Stimulated activated naive CD8-positive, alpha-beta T cell treated with anti-CD3 and anti-CD28 coated beads, Interleukin-15, amount 100 ng/mL, for 72 hours (primary cell): ENCODE measurements at regions not wholly inside any gene's neighbourhood (a gene's known extent, or its start where the extent isn't known, plus 50 kb on each side); places are given as distances from the start of the nearest gene placed in this dataset.

Experiments used
- ATAC-seq: fragments of 150-1000 bp; cut with Tn5 transposase; 2 replicates; pipeline ENCODE4 v1.10.0; 2021; ENCODE audit warnings: mild to moderate bottlenecking, moderate library complexity
- DNase-seq, 2 donors: peaks; one replicate each; pipeline ENCODE4 v3.0.0; 2021 to 2022
- H3K27ac Mint-ChIP-seq, 2 donors: one replicate each; pipeline ENCODE4 v1.8.0; 2022; ENCODE audit warnings: mild to moderate bottlenecking in 2 of 2, mixed read lengths in 2 of 2, moderate library complexity in 2 of 2
- H3K27me3 Mint-ChIP-seq: one replicate; pipeline ENCODE4 v1.8.0; 2022; ENCODE audit warnings: mixed read lengths
- H3K4me1 Mint-ChIP-seq: one replicate; pipeline ENCODE4 v1.8.0; 2022; ENCODE audit warnings: mild to moderate bottlenecking, mixed read lengths
- H3K4me3 Mint-ChIP-seq, 2 donors: one replicate each; pipeline ENCODE4 v1.8.0; 2022; ENCODE audit warnings: mild to moderate bottlenecking in 2 of 2, mixed read lengths in 2 of 2, moderate library complexity in 1 of 2
- H3K9me3 Mint-ChIP-seq, 2 donors: one replicate each; pipeline ENCODE4 v1.8.0; 2022; ENCODE audit warnings: mixed read lengths in 2 of 2

GRCh38 chr15:62444104-62445022 is 279.3 kb upstream of the C2CD4B start:
- Mint-ChIP-seq H3K27me3 (no peaks in the 10 kb centered on the region), H3K27ac (no peak overlapping the region), H3K9me3 (no peaks in the 10 kb centered on the region), H3K4me1 (no peaks in the 10 kb centered on the region), H3K4me3 (no peak overlapping the region)
- ATAC-seq: no peak
- no peak for DNase-seq

- Mint-ChIP-seq H3K9me3 (no peaks in the 10 kb centered on the region), H3K4me3 (no peak overlapping the region), H3K27me3 (peaks cover 7% of the 10 kb centered on the region), H3K27ac (no peak overlapping the region), H3K4me1 (no peaks in the 10 kb centered on the region)
- no peak for ATAC-seq
- DNase-seq: no peak
Measured at GRCh38 chr15:62445244-62445643, 280.2 kb upstream of the C2CD4B start.

DNA sequence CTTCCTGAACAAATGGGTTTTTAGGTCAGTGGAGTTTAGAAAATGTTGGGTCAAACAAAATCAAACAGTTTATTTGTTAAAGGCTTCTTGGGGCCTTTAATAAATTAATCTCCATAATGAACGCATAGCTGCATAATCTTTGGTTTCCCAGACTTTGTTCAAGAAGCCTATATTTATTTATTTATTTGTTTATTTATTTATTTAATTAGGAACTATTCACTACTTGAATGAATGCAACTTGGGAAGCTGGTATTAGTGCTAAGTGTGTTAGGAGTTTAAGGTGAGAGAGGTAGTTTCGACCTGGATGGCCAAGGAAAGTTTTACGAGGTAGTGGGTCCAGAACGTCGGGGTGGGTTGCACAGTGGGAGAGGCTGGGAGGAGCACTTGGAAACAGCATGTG is 281.9 kb upstream of the C2CD4B start:
- Mint-ChIP-seq H3K9me3 (no peaks in the 10 kb centered on the region), H3K27ac (no peak overlapping the region), H3K4me3 (no peak overlapping the region), H3K4me1 (no peaks in the 10 kb centered on the region), H3K27me3 (peaks cover 7% of the 10 kb centered on the region)
- no peak for ATAC-seq
- DNase-seq: no peak

DNA sequence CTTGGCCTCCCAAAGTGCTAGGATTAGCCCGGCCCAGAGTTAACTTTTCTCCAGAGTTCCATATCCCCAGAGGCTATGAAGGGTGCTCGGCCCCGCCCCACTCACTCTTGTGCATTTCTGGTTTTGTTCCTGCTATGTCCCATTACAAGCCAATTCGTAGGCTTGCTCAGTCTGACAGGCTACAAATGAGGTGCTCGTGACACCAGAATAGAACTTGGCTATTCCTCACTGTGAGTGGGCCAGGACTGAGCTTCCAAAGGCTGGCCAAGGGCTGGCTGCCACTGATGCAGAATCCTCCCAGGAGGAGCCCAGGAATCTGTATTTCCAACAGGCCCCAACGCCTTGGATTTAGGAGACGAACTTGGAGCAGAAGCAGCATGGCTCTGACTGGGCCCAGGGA is 282.7 kb upstream of the C2CD4B start:
- no peak for ATAC-seq

GRCh38 chr15:62449638-62450037 is 284.6 kb upstream of the C2CD4B start:
- H3K9me3 Mint-ChIP-seq: no peaks in the 10 kb centered on the region
- no peak overlapping the region for H3K4me3 Mint-ChIP-seq
- peaks cover 7% of the 10 kb centered on the region for H3K27me3 Mint-ChIP-seq
- no peak overlapping the region for H3K27ac Mint-ChIP-seq
- DNase-seq (no peak), ATAC-seq (no peak)
- H3K4me1 Mint-ChIP-seq: no peaks in the 10 kb centered on the region

More for the DNA sequence above, 282.7 kb upstream of the C2CD4B start:
- H3K4me1 Mint-ChIP-seq: no peaks in the 10 kb centered on the region
- no peaks in the 10 kb centered on the region for H3K9me3 Mint-ChIP-seq
- H3K4me3 Mint-ChIP-seq: no peak overlapping the region
- peaks cover 7% of the 10 kb centered on the region for H3K27me3 Mint-ChIP-seq
- H3K27ac Mint-ChIP-seq: no peak overlapping the region
- DNase-seq: no peak

DNA sequence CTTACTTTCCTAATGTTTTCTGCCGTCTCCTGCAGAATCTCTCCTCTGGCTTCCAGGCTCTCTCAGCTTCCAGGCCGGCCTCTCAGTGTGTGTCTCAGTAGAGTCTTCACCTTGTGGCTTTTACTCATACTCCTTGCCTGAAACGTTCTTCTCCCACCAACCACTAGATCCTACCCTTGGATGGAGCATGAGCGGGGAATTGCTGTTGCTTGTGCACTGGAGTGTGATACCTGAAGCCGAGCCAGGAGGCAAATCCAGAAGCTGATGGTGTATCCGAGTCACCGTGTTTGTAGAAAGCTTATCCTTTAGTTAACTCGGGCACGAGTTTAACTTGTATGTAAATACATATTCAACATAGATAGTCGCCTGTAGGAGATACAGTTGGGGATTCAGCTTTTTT is 285.0 kb upstream of the C2CD4B start:
- DNase-seq (no peak), ATAC-seq (no peak)
- Mint-ChIP-seq H3K27ac (peak overlapping the region in 1 of 2 donors; percentile 3), H3K4me3 (no peak overlapping the region), H3K4me1 (no peaks in the 10 kb centered on the region), H3K9me3 (no peaks in the 10 kb centered on the region), H3K27me3 (peaks cover 7% of the 10 kb centered on the region)

DNA sequence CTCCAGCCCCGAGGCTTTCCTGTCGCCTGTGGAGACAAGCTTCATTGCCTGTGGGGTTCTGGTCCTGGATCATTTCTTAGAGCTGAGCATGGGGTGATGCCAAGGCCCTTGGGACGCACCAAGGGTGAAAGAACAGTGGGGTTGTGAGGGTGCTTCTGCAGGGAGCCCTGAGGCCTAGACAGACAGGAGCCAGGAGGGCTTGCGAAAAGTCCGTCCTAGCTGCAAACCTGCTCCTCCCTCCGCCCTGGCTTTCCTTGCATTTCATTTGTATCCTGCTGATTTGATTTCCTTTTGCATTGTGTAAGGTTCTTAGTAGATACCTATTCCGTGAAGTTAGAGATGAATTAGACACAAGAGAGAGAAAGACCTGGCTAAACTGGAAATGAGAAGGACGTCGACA is 286.9 kb upstream of the C2CD4B start:
- Mint-ChIP-seq H3K27me3 (peaks cover 7% of the 10 kb centered on the region), H3K4me3 (no peak overlapping the region), H3K27ac (no peak overlapping the region), H3K9me3 (no peaks in the 10 kb centered on the region), H3K4me1 (no peaks in the 10 kb centered on the region)
- DNase-seq (no peak), ATAC-seq (no peak)

GRCh38 chr15:62452667-62453066 is 287.6 kb upstream of the C2CD4B start:
- no peaks in the 10 kb centered on the region for H3K4me1 Mint-ChIP-seq

DNA sequence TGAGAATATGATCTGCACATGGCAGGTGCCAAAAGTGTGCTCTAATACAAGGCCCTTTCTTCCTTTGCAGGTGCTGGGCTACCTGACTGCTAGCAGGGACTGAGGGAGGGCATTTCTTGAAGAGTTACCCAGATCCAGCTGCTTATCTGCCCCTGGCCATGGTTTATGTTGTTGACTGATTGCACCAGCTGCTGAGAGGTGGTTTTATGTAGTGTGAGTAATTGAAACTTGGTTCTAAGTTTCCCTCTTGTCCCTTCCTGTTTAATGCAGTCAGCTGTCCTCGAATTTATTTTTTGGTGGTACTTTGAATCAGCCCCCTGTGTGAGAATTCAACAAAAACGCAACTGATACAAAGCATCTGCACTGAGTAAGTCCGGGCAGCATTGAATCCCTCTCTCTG is 288.3 kb upstream of the C2CD4B start:
- H3K4me1 Mint-ChIP-seq: no peaks in the 10 kb centered on the region
- no peak for ATAC-seq
- H3K4me3 Mint-ChIP-seq: no peak overlapping the region
- H3K27me3 Mint-ChIP-seq: peaks cover 7% of the 10 kb centered on the region
- DNase-seq: no peak
- no peak overlapping the region for H3K27ac Mint-ChIP-seq
- no peaks in the 10 kb centered on the region for H3K9me3 Mint-ChIP-seq

More at GRCh38 chr15:62452667-62453066, 287.6 kb upstream of the C2CD4B start:
- Mint-ChIP-seq H3K27me3 (peaks cover 7% of the 10 kb centered on the region), H3K4me3 (no peak overlapping the region), H3K27ac (no peak overlapping the region), H3K9me3 (no peaks in the 10 kb centered on the region)
- DNase-seq (no peak), ATAC-seq (no peak)

GRCh38 chr15:62453981-62454380 is 288.9 kb upstream of the C2CD4B start:
- H3K4me3 Mint-ChIP-seq: no peak overlapping the region
- H3K4me1 Mint-ChIP-seq: no peaks in the 10 kb centered on the region
- no peak overlapping the region for H3K27ac Mint-ChIP-seq
- H3K9me3 Mint-ChIP-seq: no peaks in the 10 kb centered on the region
- H3K27me3 Mint-ChIP-seq: peaks cover 7% of the 10 kb centered on the region
- ATAC-seq (no peak), DNase-seq (no peak)

- Mint-ChIP-seq H3K9me3 (no peaks in the 10 kb centered on the region), H3K4me3 (no peak overlapping the region), H3K27ac (peak overlapping the region in 1 of 2 donors; percentile 41), H3K27me3 (peaks cover 6% of the 10 kb centered on the region), H3K4me1 (no peaks in the 10 kb centered on the region)
- DNase-seq (no peak), ATAC-seq (no peak)
Measured at GRCh38 chr15:62454567-62455172, 289.6 kb upstream of the C2CD4B start.

- Mint-ChIP-seq H3K4me3 (no peak overlapping the region), H3K9me3 (no peaks in the 10 kb centered on the region), H3K4me1 (no peaks in the 10 kb centered on the region), H3K27me3 (no peaks in the 10 kb centered on the region), H3K27ac (no peak overlapping the region)
- DNase-seq (no peak), ATAC-seq (no peak)
Measured at GRCh38 chr15:62455441-62455921, 290.4 kb upstream of the C2CD4B start.

DNA sequence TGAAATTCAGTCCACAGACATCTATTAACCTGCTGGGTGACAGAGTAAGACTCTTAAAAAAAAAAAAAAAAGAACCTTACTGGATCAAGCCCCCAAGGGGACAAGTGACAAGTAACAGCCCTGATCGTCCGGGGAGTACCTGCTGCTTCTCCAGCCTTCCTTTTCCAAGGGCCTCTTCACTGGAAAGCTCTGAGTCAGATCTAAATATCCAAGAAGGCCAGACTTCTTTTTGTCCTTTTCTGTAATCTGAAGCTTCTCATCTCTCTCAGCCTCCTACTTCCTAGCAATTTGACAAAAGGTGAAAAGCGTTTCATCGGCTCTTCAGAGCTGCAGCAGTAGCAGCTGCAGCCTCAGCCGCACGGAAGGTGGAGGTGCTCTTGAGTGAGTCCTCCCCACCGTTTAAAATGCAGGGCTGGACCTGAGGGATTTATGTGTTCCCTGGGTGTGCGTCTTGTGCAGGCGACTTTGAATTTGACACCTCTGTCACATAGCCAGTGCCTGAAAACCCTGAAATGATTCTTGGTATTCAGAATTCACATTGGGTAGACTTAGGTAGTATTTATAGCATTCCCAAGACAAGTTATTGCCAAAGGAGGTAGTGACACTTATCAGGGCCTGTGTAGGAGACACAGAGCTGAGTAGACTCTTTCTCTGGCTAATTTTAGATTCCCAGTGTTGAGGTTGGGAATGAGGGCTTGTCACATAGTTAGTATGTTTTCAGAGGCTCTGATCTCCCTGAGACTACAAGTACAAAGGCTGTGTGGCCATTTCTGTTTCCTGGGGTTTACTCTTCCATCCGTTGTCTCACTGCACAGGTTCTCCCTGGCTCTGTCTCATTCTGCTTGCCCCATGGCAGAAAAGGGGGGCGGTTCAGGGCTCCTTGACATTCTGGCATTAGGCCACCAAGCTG is 291.2 kb upstream of the C2CD4B start:
- Mint-ChIP-seq H3K4me3 (no peak overlapping the region), H3K9me3 (no peaks in the 10 kb centered on the region), H3K4me1 (no peaks in the 10 kb centered on the region), H3K27me3 (no peaks in the 10 kb centered on the region), H3K27ac (no peak overlapping the region)
- DNase-seq (no peak), ATAC-seq (no peak)

DNA sequence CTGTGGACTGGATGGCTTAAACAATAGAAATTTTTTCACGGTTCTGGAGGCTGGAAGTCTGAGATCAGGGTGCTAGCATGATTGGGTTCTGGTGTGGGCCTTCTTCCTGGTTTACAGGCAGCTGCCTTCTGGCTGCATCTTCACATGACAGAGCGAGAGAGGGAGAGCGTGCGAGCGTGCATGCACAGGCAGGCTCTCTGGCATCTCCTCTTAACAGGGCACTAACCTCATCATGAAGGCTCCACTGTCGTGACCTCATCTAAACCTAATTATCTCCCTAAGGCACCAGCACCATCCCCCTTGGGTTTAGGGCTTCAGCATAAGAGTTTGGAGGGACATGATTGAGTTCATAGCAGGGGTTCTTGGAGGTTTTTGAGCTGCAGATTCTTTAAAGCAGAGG is 292.0 kb upstream of the C2CD4B start:
- H3K27ac Mint-ChIP-seq: peak overlapping the region in 1 of 2 donors; percentile 22
- no peak overlapping the region for H3K4me3 Mint-ChIP-seq
- no peaks in the 10 kb centered on the region for H3K4me1 Mint-ChIP-seq
- no peaks in the 10 kb centered on the region for H3K27me3 Mint-ChIP-seq
- no peaks in the 10 kb centered on the region for H3K9me3 Mint-ChIP-seq
- no peak for ATAC-seq
- no peak for DNase-seq

GRCh38 chr15:62459875-62460274 is 294.8 kb upstream of the C2CD4B start:
- H3K4me3 Mint-ChIP-seq: no peak overlapping the region
- ATAC-seq: no peak
- DNase-seq: no peak
- no peaks in the 10 kb centered on the region for H3K27me3 Mint-ChIP-seq
- H3K4me1 Mint-ChIP-seq: no peaks in the 10 kb centered on the region
- H3K27ac Mint-ChIP-seq: no peak overlapping the region
- H3K9me3 Mint-ChIP-seq: no peaks in the 10 kb centered on the region
